ENCODE measurements at regions not wholly inside any gene's neighbourhood (a gene's known extent, or its start where the extent isn't known, plus 50 kb on each side); places are given as distances from the start of the nearest gene placed in this dataset.

- TF ChIP-seq POLR2AphosphoS5 (IDR thresholded peaks at IDR 0.05; ENCODE audit: low read depth, low read length) (no peak), CTCF (IDR thresholded peaks at IDR 0.05 in 2 of 3, conservative IDR thresholded peaks at IDR 0.05 in 1 of 3; ENCODE audit: borderline replicate concordance in 1 of 3, insufficient read depth in 1 of 3, low read depth in 2 of 3, low read length in 2 of 3) (no peak), ZBTB33 (IDR thresholded peaks at IDR 0.05; ENCODE audit: extremely low read depth, insufficient replicate concordance, low read length) (no peak), TCF7L2 (IDR thresholded peaks at IDR 0.05; ENCODE audit: borderline replicate concordance, extremely low read depth, insufficient read depth, insufficient read length) (no peak), POLR2A (IDR thresholded peaks at IDR 0.05; ENCODE audit: borderline replicate concordance, extremely low read depth, insufficient read depth, insufficient read length) (no peak), MAX (IDR thresholded peaks at IDR 0.05) (no peak)
Measured at GRCh38 chr2:76612764-76613163, 902.0 kb upstream of the GCFC2 start.
